Myocyte (in vitro differentiated cells): ENCODE measurements at regions not wholly inside any gene's neighbourhood (a gene's known extent, or its start where the extent isn't known, plus 50 kb on each side); places are given as distances from the start of the nearest gene placed in this dataset.
"Not testable (repeated sequence)": the region's sequence is repeated elsewhere in the genome, so short reads cannot be mapped to it uniquely, and the experiment has no call there.

Experiments used
- DNase-seq: peaks from one replicate; pipeline ENCODE4 v3.0.0-alpha.2; 2012; ENCODE audit warnings: low read depth

- DNase-seq: no peak
These were observed 119.8 kb upstream of the ZBTB40 start for GRCh38 chr1:22331618-22332423.

GRCh38 chr1:22332424-22332717, 119.3 kb upstream of the ZBTB40 start:
- DNase-seq: no peak

GRCh38 chr1:22332795-22333499, 118.7 kb upstream of the ZBTB40 start:
- DNase-seq: peak; percentile 14

- no peak for DNase-seq
These were observed 118.0 kb upstream of the ZBTB40 start for GRCh38 chr1:22333516-22334121.

GRCh38 chr1:22334860-22335550, 116.6 kb upstream of the ZBTB40 start:
- DNase-seq: no peak

GRCh38 chr1:22336274-22336673, 115.4 kb upstream of the ZBTB40 start:
- DNase-seq: not testable (repeated sequence)

- DNase-seq: not testable (repeated sequence)
These were observed 114.7 kb upstream of the ZBTB40 start for GRCh38 chr1:22336696-22337545.

GRCh38 chr1:22338071-22338765, 113.4 kb upstream of the ZBTB40 start:
- no peak for DNase-seq

GRCh38 chr1:22339237-22339636, 112.4 kb upstream of the ZBTB40 start:
- DNase-seq: no peak

GRCh38 chr1:22340066-22340465, 111.6 kb upstream of the ZBTB40 start:
- no peak for DNase-seq

GRCh38 chr1:22340873-22341272, 110.8 kb upstream of the ZBTB40 start:
- DNase-seq: no peak

- peak; percentile 63 for DNase-seq
These were observed 109.7 kb upstream of the ZBTB40 start for GRCh38 chr1:22341791-22342605.

- DNase-seq: no peak
These were observed 108.9 kb upstream of the ZBTB40 start for GRCh38 chr1:22342734-22343191.

- no peak for DNase-seq
These were observed 108.0 kb upstream of the ZBTB40 start for GRCh38 chr1:22343456-22344328.

- DNase-seq: no peak
These were observed 107.4 kb upstream of the ZBTB40 start for GRCh38 chr1:22344329-22344630.

- no peak for DNase-seq
These were observed 106.6 kb upstream of the ZBTB40 start for GRCh38 chr1:22344851-22345560.

- DNase-seq: no peak
These were observed 103.5 kb upstream of the ZBTB40 start for GRCh38 chr1:22347854-22348760.
